ENCODE measurements at regions not wholly inside any gene's neighbourhood (a gene's known extent, or its start where the extent isn't known, plus 50 kb on each side); places are given as distances from the start of the nearest gene placed in this dataset.

GRCh38 chr7:21146642-21147423 is 281.1 kb upstream of the SP4 start:
- DNase-seq (ENCODE audit: low spot score): no peak

DNA sequence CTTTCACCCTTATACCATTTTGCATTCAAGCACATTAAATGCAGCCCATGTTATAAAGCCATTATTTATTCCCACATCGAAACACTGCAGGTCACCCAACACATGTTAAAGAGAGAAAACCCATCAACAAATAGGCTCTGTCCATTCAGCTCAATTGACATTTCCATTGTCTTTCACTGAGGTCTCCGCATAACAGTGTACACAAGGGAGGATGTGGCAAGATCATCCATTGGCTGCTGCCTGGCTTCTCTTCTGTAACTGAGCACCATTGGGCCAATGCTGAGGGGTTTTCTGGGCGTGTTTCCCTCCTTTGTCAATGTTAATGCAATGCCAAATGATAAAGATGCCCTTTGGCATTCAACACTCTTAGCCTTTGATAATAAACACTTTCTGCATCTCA is 278.1 kb upstream of the SP4 start:
- DNase-seq (ENCODE audit: low spot score): no peak

DNA sequence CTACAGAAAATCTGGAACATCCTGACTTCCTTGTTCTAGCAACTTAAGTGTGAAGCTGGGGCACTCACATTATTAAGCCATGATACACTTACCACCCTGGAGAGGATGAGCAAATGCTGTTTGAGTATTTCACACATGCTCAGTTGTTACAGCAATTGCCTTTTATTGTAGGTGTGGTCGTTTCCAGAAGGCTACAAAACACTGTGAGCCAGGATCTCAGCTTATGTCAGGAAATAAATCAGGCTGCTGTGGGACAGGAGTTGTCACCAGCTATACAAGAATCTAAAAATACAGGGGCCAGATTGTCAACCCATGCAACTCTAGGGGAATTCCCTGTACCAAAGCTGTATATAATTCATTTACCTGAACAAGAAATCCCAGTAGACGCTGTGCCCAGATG is 273.3 kb upstream of the SP4 start:
- no peak for DNase-seq (ENCODE audit: low spot score)

DNA sequence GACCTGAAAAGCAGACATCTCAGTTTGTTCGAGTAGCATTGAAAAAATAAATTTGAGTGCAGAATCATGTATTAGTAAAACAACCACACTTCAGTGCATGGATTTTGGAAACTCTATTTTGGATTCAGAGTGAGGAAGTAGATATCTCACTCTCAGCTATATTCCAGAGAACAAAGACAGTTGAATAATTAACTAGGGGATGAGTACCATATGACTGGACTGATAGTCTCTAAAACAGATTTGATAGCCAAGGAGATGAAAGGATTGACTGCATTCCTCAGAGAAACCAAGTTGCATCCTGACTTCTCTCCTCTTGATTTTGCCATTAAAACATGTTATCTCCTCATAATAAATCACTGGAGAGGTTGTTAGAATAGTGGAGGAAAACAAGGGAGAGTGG is 268.4 kb upstream of the SP4 start:
- no peak for DNase-seq (ENCODE audit: low spot score)

DNA sequence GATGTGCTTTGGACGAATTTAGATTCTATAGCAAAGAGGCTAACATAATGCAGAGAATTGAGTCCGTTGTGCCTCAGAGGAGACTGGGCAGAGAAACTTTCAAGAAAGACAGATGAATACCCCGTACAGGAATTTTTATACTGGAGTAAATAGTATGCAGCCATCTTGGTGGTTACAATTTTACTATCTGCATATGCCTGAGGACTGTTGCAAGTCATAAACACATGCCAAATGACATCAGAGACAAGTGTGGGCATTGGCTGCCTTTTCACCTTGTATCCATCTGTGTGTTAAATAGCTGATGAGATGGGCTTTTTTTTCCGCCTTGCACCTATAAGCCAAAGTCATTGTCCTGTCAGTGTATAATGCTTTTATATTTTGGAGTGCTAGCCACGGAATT is 267.5 kb upstream of the SP4 start:
- no peak for DNase-seq (ENCODE audit: low spot score)

GRCh38 chr7:21167942-21168341 is 259.9 kb upstream of the SP4 start:
- DNase-seq (ENCODE audit: low spot score): no peak

DNA sequence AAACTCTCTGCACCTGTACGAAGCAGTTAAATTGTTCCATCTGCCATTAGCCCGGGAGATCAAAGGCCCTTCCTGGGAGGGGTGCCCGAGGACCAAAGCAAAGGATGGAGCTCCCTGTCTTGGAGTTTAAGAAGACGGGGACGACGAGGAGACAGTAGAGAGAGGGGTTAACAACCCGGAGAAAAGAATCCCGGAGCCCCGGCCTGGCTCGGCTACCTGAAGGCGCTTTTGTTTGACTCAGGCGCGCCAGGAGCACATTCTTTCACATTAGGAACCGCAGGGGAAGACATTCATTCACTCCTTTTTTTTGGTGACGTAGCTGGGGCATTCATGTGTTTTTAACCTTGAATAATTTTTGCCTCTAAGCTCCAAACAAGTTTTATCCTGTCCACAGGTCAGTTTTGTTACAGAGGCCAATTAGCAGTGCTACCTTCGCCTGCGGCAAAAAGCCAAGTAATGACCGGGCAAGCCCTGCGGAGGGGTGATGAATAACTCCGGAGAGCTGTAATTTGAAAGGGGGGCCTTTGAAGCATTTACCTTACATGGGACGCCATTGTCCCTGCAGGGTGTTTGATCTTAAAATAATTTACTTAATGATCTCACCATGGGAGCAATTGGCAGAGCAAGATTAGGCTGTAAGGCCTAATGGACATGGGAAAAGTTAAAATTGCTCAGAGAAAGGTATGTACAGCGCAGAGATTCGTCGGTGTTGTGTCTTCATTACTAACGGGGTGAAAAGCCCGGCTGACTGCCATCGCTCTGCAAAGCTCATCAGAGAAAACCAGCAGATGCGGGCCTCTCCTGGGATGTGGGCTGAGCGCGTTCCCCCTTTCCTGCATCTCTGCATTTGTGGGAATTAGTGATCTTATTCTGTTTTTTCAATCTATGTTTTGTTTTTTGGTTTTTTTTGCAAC is 258.0 kb upstream of the SP4 start:
- no peak for DNase-seq (ENCODE audit: low spot score)

GRCh38 chr7:21172800-21173199 is 255.1 kb upstream of the SP4 start:
- DNase-seq (ENCODE audit: low spot score): no peak

DNA sequence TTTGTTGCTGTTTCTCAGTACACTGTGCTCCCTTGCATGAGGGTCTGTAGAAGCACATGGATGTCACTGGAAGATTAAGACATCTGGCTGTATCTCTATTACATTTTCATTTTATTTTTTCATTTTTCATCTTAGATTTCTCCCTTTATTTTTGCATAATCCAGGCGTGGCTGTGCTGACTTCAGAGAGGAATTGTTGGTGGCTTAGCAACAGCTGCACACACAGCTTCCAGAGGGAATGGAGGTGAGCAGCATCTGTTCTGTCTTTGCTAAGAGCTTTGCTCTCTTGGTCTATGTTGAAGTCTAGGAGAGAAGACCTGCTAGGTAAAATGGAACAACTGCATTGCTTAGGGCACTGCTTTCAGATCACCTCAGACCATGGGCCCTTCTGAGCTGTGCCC is 254.4 kb upstream of the SP4 start:
- no peak for DNase-seq (ENCODE audit: low spot score)

DNA sequence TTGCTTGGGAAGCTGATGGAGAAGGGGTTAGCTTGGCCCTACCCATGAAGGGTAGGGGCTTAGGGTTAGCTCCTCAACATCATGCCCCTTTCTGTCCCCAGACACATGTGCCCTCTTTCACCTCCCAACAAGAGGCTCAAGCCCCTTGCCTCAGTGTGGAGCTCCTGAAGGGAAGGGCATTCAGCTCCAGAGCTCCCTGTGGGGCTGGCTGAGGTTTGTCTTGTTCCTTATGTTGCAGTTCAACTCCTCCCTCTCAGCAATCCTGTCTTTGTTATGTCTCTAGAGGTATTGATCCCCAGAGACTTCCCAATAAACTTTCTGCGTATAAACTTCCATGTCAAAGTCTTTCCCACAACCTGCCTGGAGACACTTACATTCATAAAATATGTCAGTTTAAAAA is 252.2 kb upstream of the SP4 start:
- no peak for DNase-seq (ENCODE audit: low spot score)

DNA sequence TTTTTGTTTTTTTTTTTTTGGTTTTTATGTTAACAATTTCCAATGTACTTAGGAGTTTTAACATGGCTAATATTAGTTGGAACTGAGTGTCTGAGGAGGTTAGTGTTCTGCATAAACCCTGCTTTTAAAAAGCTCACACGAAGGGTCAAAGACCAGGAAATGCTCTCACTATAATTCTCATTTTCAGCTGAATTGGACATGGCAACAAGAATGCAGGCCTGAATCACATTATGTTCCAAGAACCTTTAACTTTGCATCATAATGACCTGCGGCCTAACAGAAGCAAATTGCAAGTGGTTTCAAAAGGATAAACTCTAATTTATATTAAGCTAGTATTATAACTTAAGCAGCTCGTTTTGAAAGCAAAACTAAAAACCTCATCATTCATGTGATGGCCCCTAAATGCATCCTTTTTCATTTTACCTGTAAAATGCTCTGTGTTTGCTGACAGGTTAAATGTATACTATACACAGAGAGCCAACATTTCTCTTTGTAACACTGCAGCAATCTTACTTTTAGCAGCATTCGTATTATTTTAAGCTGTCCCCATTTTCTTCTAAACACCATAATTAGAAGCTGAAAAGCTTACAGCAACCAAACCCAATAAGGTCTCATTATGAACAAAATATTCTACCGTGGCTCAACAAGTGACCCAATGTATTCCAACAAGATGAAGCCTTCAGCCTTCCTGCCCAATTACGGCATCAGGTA is 242.8 kb upstream of the SP4 start:
- DNase-seq (ENCODE audit: low spot score): no peak

- DNase-seq (ENCODE audit: low spot score): no peak
These were observed 242.1 kb upstream of the SP4 start for GRCh38 chr7:21185653-21186265.

- DNase-seq (ENCODE audit: low spot score): peak; percentile 5
These were observed 236.4 kb upstream of the SP4 start for GRCh38 chr7:21191321-21192073.

GRCh38 chr7:21192657-21193056 is 235.2 kb upstream of the SP4 start:
- DNase-seq (ENCODE audit: low spot score): no peak

- no peak for DNase-seq (ENCODE audit: low spot score)
These were observed 234.0 kb upstream of the SP4 start for GRCh38 chr7:21193895-21194294.

- DNase-seq (ENCODE audit: low spot score): no peak
These were observed 232.9 kb upstream of the SP4 start for GRCh38 chr7:21194936-21195335.

DNA sequence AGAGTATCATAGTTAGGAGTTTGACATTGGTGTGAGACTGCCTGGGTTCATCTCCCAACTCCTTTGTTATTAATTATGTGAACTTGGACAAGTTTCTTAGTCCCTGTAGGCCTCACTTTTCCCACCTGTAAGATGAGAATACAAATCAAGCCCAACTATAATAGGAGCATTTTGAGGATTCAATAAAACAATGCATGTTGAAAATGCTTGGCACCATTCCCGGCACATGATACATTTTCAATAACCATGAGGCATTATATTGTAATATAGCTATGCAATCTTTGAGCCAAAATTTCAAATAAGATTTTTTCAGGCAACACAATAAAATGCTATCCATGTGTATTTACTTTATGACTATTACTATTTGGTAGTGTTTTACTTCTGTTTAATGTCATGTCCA is 229.0 kb upstream of the SP4 start:
- no peak for DNase-seq (ENCODE audit: low spot score)

GRCh38 chr7:21200503-21200902 is 227.4 kb upstream of the SP4 start:
- DNase-seq (ENCODE audit: low spot score): no peak

DNA sequence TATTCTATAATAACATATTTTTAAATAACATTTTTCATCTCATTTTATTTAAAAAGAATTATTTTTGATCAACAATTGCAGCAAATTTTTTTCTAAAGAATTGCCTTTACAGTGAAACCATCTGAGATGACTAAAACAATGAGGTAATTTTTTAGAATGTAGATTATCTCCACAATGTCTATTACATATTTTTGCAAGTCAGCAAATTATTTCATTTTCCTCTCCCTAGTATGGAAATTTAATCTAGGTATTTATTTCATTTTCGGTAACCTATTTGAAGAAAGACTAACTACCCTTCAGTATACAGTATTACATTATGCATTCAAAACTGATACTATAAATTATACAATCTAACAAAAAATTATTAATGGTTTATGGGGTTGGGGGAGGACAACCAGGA is 213.2 kb upstream of the SP4 start:
- DNase-seq (ENCODE audit: low spot score): no peak

DNA sequence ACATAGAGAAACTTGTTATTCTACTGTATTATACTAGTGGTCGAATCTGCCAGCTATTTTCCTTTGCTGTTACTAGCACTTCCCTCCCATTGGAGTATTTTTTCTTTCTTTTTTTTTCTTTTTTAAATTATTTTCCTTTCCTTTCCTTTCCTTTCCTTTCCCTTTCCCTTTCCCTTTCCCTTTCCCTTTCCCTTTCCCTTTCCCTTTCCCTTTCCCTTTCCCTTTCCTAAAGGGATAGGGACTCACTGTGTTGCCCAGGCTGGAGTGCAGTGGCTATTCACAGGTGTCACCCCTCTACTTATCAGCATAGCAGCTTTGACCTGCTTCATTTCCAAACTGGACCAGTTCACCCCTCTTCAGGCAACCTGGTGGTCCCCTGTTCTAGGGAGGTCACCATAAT is 212.6 kb upstream of the SP4 start:
- no peak for DNase-seq (ENCODE audit: low spot score)

GRCh38 chr7:21217365-21217764 is 210.5 kb upstream of the SP4 start:
- no peak for DNase-seq (ENCODE audit: low spot score)

DNA sequence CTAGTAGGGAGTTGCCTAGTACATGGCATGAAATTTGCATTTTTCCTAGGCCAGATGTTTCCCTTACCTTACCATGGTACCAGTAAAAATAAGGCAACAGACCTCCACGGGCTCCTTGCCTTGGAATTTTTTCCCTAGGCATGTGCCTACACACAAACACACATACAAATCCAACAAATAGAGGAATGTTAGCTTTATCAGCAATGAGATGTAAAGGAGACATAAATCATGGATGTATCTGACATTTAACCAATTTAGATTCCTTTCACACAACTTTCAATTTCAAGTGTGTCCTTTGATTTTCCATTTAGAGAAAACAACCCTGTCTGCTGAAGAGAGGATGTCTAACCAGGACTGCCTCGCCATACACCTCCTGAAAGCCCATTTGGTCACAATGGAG is 209.7 kb upstream of the SP4 start:
- DNase-seq (ENCODE audit: low spot score): no peak

Measured in LoVo (cell line).